Vagina (tissue), 2 donors: ENCODE measurements at regions not wholly inside any gene's neighbourhood (a gene's known extent, or its start where the extent isn't known, plus 50 kb on each side); places are given as distances from the start of the nearest gene placed in this dataset.

ENCODE experiments used
- DNase-seq, 2 donors: peaks; one replicate each; pipeline ENCODE4 v3.0.0-alpha.2; 2017; ENCODE audit errors: extremely low spot score in 2 of 2
- H3K27ac ChIP-seq: fragments of 200-600 bp; sonication (generic); one replicate; pipeline ENCODE4 v1.5.1; 2019
- H3K27me3 ChIP-seq: fragments of 200-600 bp; sonication (generic); one replicate; pipeline ENCODE4 v1.5.1; 2019
- H3K36me3 ChIP-seq, 2 donors: fragments of 200-600 bp; sonication (generic); one replicate each; pipeline ENCODE4 v1.5.1; 2017 to 2019
- H3K4me1 ChIP-seq: fragments of 200-600 bp; sonication (generic); one replicate; pipeline ENCODE4 v1.5.1; 2019
- H3K4me3 ChIP-seq, 2 donors: fragments of 200-600 bp; sonication (generic); 1 replicate in 1 of 2; 2 replicates in 1 of 2; pipeline ENCODE4 v1.5.1; 2016 to 2019
- H3K9me3 ChIP-seq: fragments of 200-600 bp; sonication (generic); one replicate; pipeline ENCODE4 v1.5.1; 2019
- POLR2A ChIP-seq, 2 donors: fragments of 450-650 bp; IDR thresholded peaks; one replicate each; pipeline ENCODE4 v1.6.1; 2017; ENCODE audit warnings: antibody characterized with exemption in 2 of 2, mild to moderate bottlenecking in 2 of 2, moderate library complexity in 2 of 2
- POLR2AphosphoS5 ChIP-seq, 2 donors: sonication (generic); formaldehyde crosslinking; IDR thresholded peaks; one replicate each; pipeline ENCODE4 v1.9.0; 2017; ENCODE audit warnings: antibody characterized with exemption in 2 of 2, mild to moderate bottlenecking in 2 of 2, low read depth in 1 of 2; ENCODE audit not compliant: insufficient read depth in 1 of 2
- intact Hi-C: fragments of 100-400 bp; cut with DNase I; formaldehyde crosslinking; loops from one replicate; pipeline ENCODE4 v1.15.1; 2023
- TF ChIP-seq, protein P1 (sequence below), 3 experiments: fragments of 450-650 bp in 2 of 3; fragments of 200-600 bp in 1 of 3; sonication (generic) in 1 of 3; IDR thresholded peaks; one replicate each; pipeline ENCODE4 v1.5.1; 2017 to 2019; ENCODE audit warnings: antibody characterized with exemption in 3 of 3, mild to moderate bottlenecking in 2 of 3, moderate library complexity in 2 of 3

DNA sequence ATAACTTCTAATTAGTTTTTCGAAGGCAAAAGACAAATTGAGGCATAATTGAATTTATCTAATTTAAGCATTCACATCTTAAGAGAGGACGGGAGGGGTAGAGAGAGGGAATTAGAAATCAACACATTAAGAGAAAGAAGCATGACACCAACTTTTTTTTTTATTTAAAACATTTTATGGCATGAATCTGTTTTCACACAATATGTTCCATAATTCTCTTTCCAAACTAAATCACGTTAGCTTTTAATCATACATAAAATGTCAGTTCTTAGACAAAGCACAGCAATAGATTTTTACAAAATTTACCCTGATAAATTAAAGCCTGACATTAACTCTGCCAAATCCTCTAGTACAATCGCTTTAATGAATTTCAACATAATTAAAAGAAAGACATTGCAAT, 600.8 kb upstream of the ROBO1 start:
- Histone ChIP-seq H3K4me1 (no peaks in the 10 kb centered on the region), H3K27me3 (no peaks in the 10 kb centered on the region), H3K9me3 (no peaks in the 10 kb centered on the region), H3K27ac (no peak overlapping the region), H3K4me3 (no peak overlapping the region), H3K36me3 (no peaks in the 10 kb centered on the region)
- intact Hi-C loops = no loop called here
- DNase-seq = no peak
- TF ChIP-seq POLR2A (IDR thresholded peaks at IDR 0.05) (no peak), POLR2AphosphoS5 (IDR thresholded peaks at IDR 0.05; ENCODE audit: insufficient read depth in 1 of 2, low read depth in 1 of 2) (no peak)
- TF ChIP-seq, protein P1, sequence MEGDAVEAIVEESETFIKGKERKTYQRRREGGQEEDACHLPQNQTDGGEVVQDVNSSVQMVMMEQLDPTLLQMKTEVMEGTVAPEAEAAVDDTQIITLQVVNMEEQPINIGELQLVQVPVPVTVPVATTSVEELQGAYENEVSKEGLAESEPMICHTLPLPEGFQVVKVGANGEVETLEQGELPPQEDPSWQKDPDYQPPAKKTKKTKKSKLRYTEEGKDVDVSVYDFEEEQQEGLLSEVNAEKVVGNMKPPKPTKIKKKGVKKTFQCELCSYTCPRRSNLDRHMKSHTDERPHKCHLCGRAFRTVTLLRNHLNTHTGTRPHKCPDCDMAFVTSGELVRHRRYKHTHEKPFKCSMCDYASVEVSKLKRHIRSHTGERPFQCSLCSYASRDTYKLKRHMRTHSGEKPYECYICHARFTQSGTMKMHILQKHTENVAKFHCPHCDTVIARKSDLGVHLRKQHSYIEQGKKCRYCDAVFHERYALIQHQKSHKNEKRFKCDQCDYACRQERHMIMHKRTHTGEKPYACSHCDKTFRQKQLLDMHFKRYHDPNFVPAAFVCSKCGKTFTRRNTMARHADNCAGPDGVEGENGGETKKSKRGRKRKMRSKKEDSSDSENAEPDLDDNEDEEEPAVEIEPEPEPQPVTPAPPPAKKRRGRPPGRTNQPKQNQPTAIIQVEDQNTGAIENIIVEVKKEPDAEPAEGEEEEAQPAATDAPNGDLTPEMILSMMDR (IDR thresholded peaks at IDR 0.05) = no peak

DNA sequence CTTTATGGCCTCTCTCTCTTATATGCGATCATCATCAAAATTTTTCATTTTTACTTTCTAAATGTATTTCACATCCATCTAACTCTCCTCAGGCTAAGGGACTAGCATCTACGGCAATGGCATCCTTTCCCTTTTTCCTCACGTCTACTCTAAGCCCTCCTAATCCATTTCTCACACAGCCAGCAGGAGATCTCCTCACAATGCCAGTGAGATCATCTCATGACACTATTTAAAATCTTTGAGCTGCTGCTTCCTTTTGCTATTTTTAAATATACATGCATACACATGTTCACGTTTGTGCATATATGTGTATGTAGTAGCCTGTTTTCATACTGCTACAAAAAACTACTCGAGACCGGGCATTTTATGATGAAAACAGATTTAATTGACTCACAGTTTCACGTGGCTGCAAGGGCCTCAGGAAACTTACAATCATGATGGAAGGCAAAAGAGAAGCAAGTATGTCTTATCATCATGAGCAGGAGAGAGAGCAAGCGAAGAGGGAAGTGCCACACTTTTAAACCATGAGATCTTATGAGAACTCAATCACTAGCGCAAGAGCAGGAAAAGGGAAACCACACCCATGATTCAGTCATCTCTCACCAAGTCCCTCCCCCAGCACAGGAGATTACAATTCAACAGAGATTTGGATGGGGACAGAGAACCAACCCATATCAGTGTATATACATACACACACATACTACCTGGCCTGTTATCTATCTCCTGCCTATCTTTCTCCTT, 599.2 kb upstream of the ROBO1 start:
- no peaks in the 10 kb centered on the region for H3K36me3 ChIP-seq
- H3K27ac ChIP-seq = no peak overlapping the region
- intact Hi-C loops = no loop called here
- no peaks in the 10 kb centered on the region for H3K9me3 ChIP-seq
- DNase-seq = no peak
- H3K27me3 ChIP-seq = no peaks in the 10 kb centered on the region
- no peaks in the 10 kb centered on the region for H3K4me1 ChIP-seq
- no peak overlapping the region for H3K4me3 ChIP-seq
- TF ChIP-seq POLR2A (IDR thresholded peaks at IDR 0.05) (no peak), POLR2AphosphoS5 (IDR thresholded peaks at IDR 0.05; ENCODE audit: insufficient read depth in 1 of 2, low read depth in 1 of 2) (no peak)
- TF ChIP-seq, protein P1 (IDR thresholded peaks at IDR 0.05) = no peak

DNA sequence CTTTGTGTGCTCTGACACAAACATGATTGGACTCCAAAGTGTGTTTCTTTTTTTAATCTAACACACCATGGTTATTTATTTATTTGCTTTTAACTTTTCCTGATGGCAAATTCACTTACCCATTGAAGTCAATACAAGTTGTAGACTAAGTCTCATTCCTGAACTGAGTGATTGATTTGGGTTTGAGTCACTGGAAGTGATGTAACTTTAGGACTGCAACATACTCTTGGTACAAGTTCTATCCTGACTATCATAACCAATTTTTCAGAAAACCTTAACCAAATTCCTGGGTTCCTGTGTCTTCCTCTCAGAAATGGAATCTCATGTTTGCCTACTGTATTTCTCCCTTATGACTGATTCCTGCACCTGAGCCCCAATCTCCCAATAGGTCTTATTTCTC, 590.0 kb upstream of the ROBO1 start:
- H3K27ac ChIP-seq = no peak overlapping the region
- H3K4me1 ChIP-seq = no peaks in the 10 kb centered on the region
- TF ChIP-seq POLR2AphosphoS5 (IDR thresholded peaks at IDR 0.05; ENCODE audit: insufficient read depth in 1 of 2, low read depth in 1 of 2) = no peak
- no peak for TF ChIP-seq POLR2A (IDR thresholded peaks at IDR 0.05)
- TF ChIP-seq, protein P1 (IDR thresholded peaks at IDR 0.05) = no peak
- H3K27me3 ChIP-seq = no peaks in the 10 kb centered on the region
- H3K9me3 ChIP-seq = no peaks in the 10 kb centered on the region
- H3K36me3 ChIP-seq = no peaks in the 10 kb centered on the region
- intact Hi-C loops = no loop called here
- H3K4me3 ChIP-seq = no peak overlapping the region
- DNase-seq = no peak

DNA sequence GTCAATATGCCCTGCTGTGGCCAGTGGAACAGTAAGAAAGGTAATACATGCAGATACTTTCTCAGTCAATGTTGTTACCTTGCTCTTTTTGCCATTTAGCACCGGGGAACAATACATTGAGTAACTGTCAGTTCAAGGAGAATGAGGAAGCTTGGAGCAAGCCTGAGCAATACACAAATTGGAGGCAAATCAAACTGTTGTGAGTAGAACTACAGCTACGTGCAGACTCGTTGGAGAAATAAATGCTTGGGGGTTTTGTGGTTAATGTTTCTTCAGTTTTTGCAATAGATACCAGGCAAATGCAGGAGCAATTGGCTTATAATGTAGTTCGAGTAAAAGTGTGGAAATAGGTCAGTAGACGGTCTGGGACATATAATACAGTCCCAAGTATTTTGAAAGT, 587.3 kb upstream of the ROBO1 start:
- TF ChIP-seq POLR2A (IDR thresholded peaks at IDR 0.05) (no peak), POLR2AphosphoS5 (IDR thresholded peaks at IDR 0.05; ENCODE audit: insufficient read depth in 1 of 2, low read depth in 1 of 2) (no peak)
- TF ChIP-seq, protein P1 (IDR thresholded peaks at IDR 0.05) = no peak

DNA sequence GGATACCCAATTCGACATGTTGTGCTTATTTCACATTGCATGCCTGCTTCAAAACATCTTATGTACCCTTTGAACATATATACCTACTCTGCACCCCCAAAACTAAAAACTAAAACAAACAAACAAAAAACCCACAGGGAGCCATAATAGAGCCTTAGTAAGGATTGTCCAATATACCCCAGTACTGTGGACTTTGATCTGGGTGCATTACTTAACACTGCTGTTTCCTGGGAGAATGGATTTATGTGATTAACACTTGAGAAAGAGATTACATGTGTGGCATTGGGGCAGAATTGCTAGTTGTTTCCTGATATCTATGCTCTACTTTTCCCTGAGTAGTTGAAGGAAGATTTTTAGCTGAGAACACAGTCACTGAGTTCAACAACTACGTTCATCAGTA, 583.4 kb upstream of the ROBO1 start:
- TF ChIP-seq, protein P1 (IDR thresholded peaks at IDR 0.05) = no peak
- TF ChIP-seq POLR2A (IDR thresholded peaks at IDR 0.05) (no peak), POLR2AphosphoS5 (IDR thresholded peaks at IDR 0.05; ENCODE audit: insufficient read depth in 1 of 2, low read depth in 1 of 2) (no peak)
- H3K4me3 ChIP-seq = no peak overlapping the region
- intact Hi-C loops = no loop called here

More for the DNA sequence above, 587.3 kb upstream of the ROBO1 start:
- intact Hi-C loops = no loop called here
- Histone ChIP-seq H3K27me3 (no peaks in the 10 kb centered on the region), H3K4me3 (no peak overlapping the region), H3K36me3 (no peaks in the 10 kb centered on the region), H3K9me3 (no peaks in the 10 kb centered on the region), H3K4me1 (no peaks in the 10 kb centered on the region), H3K27ac (no peak overlapping the region)
- DNase-seq = no peak

More for the DNA sequence above, 583.4 kb upstream of the ROBO1 start:
- H3K36me3 ChIP-seq = no peaks in the 10 kb centered on the region
- no peak for DNase-seq
- H3K9me3 ChIP-seq = no peaks in the 10 kb centered on the region
- no peaks in the 10 kb centered on the region for H3K27me3 ChIP-seq
- no peaks in the 10 kb centered on the region for H3K4me1 ChIP-seq
- no peak overlapping the region for H3K27ac ChIP-seq
